DMS114 treated with DMSO at 0.1 percent for 48 hours (cell line): ENCODE measurements at regions not wholly inside any gene's neighbourhood (a gene's known extent, or its start where the extent isn't known, plus 50 kb on each side); places are given as distances from the start of the nearest gene placed in this dataset.
"Not testable (repeated sequence)": the region's sequence is repeated elsewhere in the genome, so short reads cannot be mapped to it uniquely, and the experiment has no call there.

Experiments used
- DNase-seq: peaks from one replicate; lab custom pipeline; 2025; ENCODE audit not compliant: unreplicated experiment; lab: John Stamatoyannopoulos, UW

GRCh38 chr2:198314559-198315153 is 510.3 kb downstream of the PLCL1 start:
- peak; percentile 46 for DNase-seq

DNA sequence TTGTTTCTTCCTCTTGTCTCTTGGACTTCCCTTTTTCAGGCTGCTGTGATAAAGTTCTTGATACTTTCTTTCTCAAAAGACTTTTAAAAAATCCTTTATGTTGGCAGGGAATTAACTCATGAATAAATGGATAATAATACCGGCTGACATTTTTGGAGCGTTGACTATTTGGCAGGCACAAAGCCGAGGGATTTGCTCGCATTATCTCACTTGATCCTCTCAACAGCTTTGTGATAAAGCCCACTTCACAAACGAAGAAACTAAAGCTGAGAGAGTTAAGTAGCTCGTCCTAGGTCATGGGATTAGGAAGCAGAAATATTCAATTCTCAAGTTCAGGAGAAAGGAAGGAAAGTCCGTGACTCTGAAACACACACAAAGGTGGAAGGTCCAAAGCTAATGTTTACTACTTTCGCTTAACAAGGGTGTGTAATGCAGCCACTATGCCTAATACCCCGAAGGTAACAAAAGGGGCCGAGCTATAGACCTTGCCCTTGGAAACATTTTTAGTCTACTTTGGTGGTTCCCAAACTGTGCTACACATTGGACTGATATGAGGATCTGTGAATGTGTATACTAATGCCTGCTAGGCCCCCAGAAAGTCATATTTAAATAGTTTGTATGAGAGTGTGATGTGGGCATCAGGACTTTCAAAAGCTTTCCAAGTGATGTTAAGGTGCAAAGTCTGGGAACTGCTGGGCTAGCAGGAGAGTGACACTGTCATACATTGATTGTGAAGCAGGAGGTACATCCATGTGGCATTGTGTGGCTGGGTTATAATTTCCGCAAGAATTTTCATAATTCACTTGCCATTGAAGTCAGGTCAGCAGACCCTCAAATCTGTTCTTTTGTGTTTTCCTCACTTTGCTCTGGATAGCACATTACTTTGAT is 508.4 kb downstream of the PLCL1 start:
- DNase-seq, result no peak

- no peak for DNase-seq
These were observed 506.6 kb downstream of the PLCL1 start for GRCh38 chr2:198311020-198311419.

DNA sequence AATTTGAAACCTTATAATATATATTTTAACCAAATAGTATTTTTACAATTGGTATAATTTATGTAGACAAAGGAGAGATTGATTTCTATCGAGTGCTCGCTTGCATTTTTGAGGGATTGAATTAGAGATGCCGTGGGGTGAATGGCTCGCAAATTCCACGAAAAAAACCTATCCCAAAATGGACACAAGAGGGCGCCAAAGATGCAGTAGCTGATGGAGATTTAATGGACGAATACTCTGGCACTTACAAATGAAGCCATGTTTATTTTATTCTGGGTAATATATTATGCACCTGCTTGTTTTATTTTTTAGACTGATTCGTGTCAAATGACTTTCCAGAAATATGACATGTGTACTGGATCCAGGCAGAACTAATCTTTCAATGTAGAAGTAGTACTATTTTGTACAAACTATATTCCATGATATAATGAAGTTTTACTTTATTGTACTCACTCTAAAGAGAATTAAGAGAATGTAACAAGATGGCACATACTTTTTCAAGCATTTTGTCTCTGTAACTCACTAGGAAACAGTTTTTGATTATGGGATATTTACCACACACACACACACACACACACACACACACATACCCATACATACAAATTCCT is 505.4 kb downstream of the PLCL1 start:
- peak; percentile 43 for DNase-seq

DNA sequence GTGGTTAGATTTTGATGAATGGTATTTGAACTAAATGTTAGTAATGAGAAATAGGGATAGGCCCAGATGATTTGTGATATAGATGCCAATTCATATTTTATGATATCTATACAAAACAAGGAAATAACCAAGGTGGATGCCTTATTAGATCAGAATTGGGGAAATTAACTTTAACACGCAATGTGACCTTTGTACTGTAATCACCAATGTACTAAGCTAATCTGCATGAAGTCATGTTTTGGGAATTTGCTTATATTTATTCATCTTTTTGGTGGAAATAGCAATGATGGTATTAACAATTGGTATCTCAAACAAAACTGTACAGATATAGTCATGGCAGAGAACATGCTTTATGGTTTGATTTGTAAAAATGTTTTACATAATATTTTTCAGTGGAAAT is 504.7 kb downstream of the PLCL1 start:
- DNase-seq, result no peak

DNA sequence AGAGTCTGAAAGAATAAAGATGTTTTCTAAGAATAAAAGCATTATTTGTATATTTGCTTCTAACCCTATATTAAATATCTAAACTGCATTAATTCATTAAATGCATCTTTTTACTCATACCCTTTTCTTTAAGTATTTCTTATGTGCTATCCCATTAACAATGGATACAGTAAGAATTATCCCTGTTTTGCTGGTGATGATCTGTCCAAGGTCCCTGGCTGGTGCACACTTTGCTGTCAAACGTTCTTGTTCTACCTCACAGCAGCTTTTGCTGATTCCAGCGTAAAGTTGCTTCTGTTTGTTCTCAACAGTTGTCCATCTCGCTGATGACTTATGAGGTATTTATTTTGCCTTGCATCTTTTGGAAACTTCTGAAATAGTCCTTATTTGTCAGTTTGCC is 504.0 kb downstream of the PLCL1 start:
- DNase-seq, result no peak

- no peak for DNase-seq
These were observed 502.7 kb downstream of the PLCL1 start for GRCh38 chr2:198307093-198307492.

- DNase-seq, result no peak
These were observed 500.5 kb downstream of the PLCL1 start for GRCh38 chr2:198304859-198305258.

- no peak for DNase-seq
These were observed 493.0 kb downstream of the PLCL1 start for GRCh38 chr2:198297350-198297749.

- DNase-seq, result peak; percentile 59
These were observed 492.4 kb downstream of the PLCL1 start for GRCh38 chr2:198296665-198297308.

- no peak for DNase-seq
These were observed 488.9 kb downstream of the PLCL1 start for GRCh38 chr2:198293281-198293680.

DNA sequence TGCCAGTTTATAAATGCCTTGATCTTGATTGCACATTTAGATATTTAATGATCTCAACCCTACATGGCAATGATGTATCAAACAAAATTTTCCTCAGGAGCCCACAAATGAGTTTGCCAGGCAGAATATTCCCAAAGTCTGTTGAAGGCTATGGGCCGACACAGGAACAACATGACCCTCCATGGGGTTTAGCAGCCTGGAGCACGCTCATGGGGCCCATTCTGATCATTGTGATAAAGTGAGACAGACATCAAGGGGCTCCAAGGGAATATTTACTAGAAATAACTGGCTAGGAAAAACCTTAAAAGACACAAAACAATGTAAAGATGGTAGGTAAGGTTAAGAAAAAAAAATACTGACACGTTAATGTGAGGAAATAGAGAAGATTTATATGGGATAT is 485.4 kb downstream of the PLCL1 start:
- no peak for DNase-seq

GRCh38 chr2:198287706-198288105 is 483.3 kb downstream of the PLCL1 start:
- no peak for DNase-seq

DNA sequence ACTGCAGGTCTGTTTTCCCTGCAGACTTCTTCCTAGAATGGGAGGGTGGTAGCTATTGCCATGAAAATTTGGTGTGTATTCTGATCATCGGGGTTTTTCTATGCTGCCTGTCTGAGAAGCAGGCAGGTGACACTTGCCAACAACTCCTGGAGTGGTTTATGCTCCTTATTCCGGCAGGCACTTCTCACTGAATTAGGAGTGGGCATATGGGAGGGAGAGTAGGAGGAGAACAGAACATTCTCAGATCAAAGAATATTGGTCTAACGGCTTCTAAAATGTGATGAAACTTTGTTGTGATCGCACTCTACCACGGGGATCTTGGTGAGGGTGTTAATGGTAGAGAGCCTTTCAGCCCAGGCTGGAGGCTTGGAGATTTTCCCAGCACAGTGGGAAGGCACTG is 480.8 kb downstream of the PLCL1 start:
- no peak for DNase-seq

DNA sequence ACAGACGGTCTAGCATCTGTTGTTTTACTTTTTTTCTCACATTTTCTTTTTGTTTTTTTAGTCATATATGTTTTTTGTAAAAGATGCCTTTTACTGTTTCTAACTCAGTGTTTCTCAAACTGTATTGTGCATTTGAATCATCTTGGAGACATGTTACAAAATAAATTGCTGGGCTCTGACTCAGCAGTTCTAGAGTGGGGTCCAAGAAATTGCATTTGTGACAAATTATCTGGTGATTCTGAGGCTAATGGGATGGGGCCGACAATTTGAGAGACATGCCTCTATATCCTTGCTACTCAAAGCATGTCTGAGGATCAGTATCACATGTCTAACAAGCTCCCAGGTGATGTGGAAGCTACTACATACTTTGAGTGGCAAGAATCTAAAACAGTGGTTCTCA is 478.8 kb downstream of the PLCL1 start:
- no peak for DNase-seq

GRCh38 chr2:198282061-198282460 is 477.7 kb downstream of the PLCL1 start:
- no peak for DNase-seq

DNA sequence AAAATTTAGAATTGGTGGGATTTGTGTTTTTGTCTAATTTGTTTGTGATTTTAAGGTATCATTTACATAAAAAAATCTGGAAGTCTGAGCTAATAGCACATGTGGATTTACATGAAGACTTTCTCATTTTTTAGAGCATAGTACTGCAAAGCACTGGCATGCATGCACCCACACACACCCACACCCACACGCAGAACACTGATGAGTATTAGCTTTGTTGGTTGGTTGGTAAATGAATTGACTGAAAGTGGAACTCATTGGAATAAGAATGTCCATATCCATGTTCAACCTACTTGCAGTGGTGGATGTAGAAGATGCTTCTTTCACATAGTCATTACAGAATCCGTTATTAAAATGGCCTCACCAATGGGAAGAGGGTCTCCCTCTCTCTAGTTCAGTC is 475.8 kb downstream of the PLCL1 start:
- no peak for DNase-seq

- no peak for DNase-seq
These were observed 474.6 kb downstream of the PLCL1 start for GRCh38 chr2:198279026-198279425.

GRCh38 chr2:198277181-198277580 is 472.8 kb downstream of the PLCL1 start:
- no peak for DNase-seq

GRCh38 chr2:198273660-198274059 is 469.3 kb downstream of the PLCL1 start:
- no peak for DNase-seq

DNA sequence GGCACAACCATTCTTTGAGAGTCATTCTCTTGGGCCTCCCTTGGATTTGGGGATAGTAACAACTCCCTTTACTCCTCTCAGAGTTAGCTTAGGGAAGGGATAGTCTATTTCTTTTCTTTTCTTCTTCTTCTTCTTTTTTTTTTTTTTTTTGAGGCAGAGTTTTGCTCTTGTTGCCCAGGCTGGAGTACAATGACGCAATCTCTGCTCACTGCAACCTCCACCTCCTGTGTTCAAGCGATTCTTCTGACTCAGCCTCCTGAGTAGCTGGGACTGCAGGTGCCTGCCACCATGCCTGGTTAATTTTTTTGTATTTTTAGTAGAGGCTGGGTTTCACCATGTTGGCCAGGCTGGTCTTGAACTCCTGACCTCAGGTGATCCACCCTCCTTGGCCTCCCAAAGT is 465.8 kb downstream of the PLCL1 start:
- DNase-seq, result not testable (repeated sequence)

DNA sequence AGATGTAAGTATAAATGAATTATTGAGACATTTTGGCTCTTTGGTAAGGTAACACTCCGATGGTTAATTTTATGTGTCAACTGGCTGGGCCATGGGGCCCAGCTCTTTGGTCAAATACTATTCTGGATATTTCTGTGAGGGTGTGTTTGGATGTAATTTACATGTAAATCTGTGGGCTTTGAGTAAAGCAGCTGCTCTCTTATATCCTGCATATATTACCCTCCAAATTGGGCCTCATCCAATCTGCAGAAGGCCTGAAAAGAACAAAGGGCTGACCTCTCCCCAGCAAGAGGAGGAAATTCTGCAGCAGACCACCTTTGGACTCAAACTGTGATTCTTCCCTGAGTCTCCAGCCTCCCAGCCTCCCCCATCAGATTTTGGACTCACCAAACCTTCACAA is 464.1 kb downstream of the PLCL1 start:
- no peak for DNase-seq
